Panc1 (cell line): ENCODE measurements at regions not wholly inside any gene's neighbourhood (a gene's known extent, or its start where the extent isn't known, plus 50 kb on each side); places are given as distances from the start of the nearest gene placed in this dataset.

Experiments used
- SIN3A ChIP-seq: IDR thresholded peaks from 2 replicates; pipeline ENCODE4 v1.6.1; 2012; ENCODE audit warnings: low read depth, mild to moderate bottlenecking, low read length, moderate library complexity, borderline replicate concordance; ENCODE audit not compliant: insufficient read depth
- TCF7L2 ChIP-seq: IDR thresholded peaks from 2 replicates; pipeline ENCODE4 v1.6.1; 2011; ENCODE audit warnings: mild to moderate bottlenecking, low read depth, low read length, inconsistent platforms
- TF ChIP-seq, protein P1 (sequence below): fragments of 450-650 bp; IDR thresholded peaks from 2 replicates; pipeline ENCODE4 v1.5.1; 2017; ENCODE audit warnings: mild to moderate bottlenecking
- TF ChIP-seq, protein P2 (sequence below), 2 experiments: IDR thresholded peaks; 2 replicates each; pipeline ENCODE4 v1.6.1; 2011 to 2012; ENCODE audit warnings: low read depth in 2 of 2, control low read depth in 1 of 2, low read length in 1 of 2, mild to moderate bottlenecking in 1 of 2, moderate library complexity in 1 of 2; ENCODE audit not compliant: insufficient read depth in 1 of 2

DNA sequence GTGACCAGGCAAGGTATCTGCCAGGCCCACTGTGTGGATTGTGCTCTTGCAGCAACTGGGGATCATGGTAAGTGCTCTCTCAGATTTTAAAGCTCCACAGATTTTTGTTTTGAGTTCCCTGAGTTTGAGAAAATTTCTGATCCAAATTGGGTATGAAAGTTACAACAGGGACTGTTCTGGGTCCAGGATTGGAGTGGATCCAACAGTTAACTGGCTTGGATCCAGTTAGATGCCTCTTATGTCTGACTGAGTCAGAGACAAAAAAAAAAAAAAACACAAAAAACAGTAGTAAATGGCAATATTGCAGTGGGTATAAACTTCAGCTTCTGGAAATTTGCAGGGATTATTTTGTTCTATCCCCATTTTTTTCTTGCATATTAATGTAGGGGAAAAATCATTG lies 598.8 kb downstream of the C12orf50 start:
- TF ChIP-seq, protein P1, sequence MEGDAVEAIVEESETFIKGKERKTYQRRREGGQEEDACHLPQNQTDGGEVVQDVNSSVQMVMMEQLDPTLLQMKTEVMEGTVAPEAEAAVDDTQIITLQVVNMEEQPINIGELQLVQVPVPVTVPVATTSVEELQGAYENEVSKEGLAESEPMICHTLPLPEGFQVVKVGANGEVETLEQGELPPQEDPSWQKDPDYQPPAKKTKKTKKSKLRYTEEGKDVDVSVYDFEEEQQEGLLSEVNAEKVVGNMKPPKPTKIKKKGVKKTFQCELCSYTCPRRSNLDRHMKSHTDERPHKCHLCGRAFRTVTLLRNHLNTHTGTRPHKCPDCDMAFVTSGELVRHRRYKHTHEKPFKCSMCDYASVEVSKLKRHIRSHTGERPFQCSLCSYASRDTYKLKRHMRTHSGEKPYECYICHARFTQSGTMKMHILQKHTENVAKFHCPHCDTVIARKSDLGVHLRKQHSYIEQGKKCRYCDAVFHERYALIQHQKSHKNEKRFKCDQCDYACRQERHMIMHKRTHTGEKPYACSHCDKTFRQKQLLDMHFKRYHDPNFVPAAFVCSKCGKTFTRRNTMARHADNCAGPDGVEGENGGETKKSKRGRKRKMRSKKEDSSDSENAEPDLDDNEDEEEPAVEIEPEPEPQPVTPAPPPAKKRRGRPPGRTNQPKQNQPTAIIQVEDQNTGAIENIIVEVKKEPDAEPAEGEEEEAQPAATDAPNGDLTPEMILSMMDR = no peak
- TF ChIP-seq, protein P2, sequence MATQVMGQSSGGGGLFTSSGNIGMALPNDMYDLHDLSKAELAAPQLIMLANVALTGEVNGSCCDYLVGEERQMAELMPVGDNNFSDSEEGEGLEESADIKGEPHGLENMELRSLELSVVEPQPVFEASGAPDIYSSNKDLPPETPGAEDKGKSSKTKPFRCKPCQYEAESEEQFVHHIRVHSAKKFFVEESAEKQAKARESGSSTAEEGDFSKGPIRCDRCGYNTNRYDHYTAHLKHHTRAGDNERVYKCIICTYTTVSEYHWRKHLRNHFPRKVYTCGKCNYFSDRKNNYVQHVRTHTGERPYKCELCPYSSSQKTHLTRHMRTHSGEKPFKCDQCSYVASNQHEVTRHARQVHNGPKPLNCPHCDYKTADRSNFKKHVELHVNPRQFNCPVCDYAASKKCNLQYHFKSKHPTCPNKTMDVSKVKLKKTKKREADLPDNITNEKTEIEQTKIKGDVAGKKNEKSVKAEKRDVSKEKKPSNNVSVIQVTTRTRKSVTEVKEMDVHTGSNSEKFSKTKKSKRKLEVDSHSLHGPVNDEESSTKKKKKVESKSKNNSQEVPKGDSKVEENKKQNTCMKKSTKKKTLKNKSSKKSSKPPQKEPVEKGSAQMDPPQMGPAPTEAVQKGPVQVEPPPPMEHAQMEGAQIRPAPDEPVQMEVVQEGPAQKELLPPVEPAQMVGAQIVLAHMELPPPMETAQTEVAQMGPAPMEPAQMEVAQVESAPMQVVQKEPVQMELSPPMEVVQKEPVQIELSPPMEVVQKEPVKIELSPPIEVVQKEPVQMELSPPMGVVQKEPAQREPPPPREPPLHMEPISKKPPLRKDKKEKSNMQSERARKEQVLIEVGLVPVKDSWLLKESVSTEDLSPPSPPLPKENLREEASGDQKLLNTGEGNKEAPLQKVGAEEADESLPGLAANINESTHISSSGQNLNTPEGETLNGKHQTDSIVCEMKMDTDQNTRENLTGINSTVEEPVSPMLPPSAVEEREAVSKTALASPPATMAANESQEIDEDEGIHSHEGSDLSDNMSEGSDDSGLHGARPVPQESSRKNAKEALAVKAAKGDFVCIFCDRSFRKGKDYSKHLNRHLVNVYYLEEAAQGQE (IDR thresholded peaks at IDR 0.05; ENCODE audit: insufficient read depth in 1 of 2, low read depth in 2 of 2, low read length in 1 of 2) = no peak
- TF ChIP-seq SIN3A = no peak
- no peak for TF ChIP-seq TCF7L2
